ENCODE measurements at regions not wholly inside any gene's neighbourhood (a gene's known extent, or its start where the extent isn't known, plus 50 kb on each side); places are given as distances from the start of the nearest gene placed in this dataset.

DNA sequence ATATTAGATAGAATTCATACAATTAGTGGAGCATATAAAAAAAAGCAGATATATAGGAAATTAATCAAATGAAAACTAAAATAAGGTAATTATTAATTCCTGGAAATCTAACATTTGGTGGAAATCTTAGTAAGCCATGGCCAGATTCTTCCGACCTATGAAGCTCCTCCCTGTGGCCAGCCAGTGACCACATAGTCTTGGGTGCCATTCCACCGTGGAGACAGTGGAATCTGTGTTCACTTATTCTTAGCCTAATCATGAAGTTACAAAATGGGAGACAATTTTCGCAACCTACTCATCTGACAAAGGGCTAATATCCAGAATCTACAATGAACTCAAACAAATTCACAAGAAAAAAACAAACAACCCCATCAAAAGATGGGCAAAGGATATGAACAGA, 241.9 kb upstream of the FLRT2 start:
- no peak for FAIRE-seq

GRCh38 chr14:85291731-85292130, 238.2 kb upstream of the FLRT2 start:
- no peak for FAIRE-seq

- no peak for FAIRE-seq
These were observed 236.2 kb upstream of the FLRT2 start for GRCh38 chr14:85293612-85294234.

DNA sequence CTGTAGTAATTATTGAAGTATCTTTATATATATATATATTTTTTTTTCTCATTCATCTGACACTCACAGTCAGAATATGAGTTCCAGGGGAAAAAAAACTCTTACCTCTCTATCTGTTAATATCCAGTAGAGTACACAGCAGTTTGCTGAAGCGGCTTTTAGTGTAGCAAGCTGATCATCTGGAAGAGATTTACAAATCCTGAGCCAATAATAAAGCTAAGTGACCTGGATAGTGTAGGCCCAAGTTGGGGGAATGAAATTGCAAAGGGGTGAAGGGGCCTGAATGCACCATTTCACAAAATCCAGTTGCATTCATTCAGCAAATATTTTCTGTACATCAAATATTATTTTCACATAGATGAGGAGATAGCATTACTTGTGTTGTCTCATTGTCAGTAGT, 234.6 kb upstream of the FLRT2 start:
- FAIRE-seq, result no peak

DNA sequence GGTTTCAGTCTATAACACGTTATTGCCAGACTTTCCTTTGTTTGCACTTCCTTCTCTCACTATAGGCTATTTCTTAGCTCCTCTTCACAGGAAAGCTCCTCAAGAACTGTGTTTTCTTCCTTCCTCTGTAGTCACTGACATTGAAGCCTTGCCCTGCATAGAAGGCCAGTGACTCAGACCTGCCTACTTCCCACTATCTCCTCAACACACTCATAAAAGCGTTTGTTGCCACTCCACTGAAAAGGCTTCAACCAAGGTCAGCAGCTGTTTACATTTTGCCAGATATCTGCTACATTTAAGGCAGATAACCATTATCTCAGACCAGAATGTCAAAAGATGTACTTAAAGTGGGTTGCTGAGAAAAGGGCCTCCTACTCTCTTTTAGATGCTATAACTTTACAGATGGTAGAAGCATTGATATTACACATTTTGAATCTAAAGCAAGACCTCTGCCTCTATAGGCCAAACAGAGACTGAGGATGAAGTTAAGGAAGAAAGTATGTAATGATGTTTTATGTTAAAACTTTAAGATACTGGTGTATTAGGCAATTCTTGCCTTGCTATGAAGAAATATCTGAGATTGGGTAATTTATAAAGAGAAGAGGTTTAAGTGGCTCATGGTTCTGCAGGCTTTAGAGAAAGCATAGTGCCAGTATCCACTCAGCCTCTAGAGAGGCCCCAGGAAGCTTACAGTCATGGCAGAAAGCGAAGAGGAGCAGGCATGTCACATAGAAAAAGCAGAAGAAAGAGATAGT, 233.3 kb upstream of the FLRT2 start:
- no peak for FAIRE-seq

DNA sequence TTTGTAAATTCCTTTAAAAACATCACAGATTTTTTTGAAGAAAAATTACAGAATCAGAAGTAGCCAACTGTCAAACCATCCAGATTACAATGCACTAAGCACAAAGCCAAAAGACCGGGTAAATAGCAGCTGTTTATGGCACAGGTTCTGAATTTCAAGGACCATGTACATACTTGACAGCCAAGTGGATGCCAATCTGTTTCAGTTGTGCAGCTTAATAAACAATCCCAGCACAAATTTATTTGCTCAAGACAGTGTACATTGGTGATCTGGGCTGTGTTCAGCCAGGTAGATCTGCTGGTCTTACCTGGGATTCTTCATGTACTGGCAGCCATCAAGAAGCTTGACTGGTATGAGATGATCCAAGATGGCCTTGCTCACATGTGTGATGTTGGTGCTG, 229.8 kb upstream of the FLRT2 start:
- FAIRE-seq, result no peak

DNA sequence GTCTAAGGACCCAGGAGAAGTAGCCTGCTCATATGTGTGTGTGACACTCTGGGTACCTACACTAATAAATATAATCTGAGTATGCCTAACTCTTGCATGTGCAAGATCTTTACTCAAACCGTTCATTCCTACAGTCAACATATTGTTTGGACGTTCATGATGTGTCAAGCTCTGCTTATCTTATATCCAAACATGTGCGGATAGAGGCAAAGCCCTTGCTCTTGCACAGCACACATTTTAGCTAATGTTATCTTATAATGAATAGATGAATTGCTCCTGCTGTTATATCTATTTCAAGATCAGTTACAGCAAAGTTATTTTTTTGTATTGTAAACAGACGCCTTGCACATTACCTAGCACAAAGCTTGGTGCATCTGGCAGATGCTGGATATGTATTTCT, 228.4 kb upstream of the FLRT2 start:
- FAIRE-seq, result no peak

DNA sequence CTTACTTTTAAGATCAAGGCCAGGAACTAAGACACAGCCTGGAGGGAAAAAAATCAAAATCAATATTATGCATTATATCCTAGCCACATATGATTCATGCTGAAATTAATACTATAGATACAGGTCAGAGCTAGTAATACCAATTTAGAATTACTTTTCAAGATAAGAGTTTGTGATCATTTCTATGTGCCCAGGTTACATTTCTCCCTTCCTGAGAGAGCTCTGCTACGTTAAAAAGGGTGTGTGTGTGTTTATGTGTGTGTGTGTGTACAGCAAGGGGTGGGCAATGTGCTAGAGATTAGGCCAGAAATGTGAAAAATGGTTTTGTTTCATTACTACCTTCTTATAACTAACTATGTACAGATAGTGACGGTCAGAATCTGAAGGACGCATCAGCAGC, 223.9 kb upstream of the FLRT2 start:
- no peak for FAIRE-seq

- no peak for FAIRE-seq
These were observed 221.2 kb upstream of the FLRT2 start for GRCh38 chr14:85308531-85309300.

GRCh38 chr14:85310491-85311272, 219.3 kb upstream of the FLRT2 start:
- no peak for FAIRE-seq

DNA sequence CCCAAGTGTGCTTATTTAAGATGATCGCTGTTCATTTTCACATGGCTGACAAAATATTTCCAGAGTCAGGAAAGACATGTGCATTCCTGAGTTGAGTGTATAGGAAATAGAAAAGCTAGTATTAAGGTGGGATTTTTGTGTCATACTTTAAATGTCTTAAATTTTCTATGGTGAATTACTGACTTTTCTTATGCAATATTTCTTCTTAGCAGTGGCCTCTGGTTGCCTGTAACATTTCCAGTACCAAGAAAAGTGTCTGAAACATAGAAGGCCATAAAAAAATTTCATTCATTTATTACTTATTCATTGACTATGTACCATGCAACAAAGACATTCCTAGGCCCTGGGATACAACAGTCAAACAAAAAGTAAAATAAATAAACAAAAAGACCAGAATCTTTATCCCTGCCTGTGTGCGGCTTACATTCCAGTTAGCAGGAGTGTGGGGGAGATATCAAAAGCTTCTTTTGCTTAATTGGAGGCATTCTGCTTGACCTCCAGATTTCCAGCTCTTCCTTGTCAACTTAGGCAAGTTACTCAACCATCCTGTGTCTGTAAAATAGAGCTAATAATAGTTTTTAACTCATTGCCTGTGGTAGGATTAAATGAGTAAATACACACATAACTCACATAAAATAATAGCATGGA, 216.3 kb upstream of the FLRT2 start:
- no peak for FAIRE-seq

- no peak for FAIRE-seq
These were observed 214.7 kb upstream of the FLRT2 start for GRCh38 chr14:85315290-85315689.

DNA sequence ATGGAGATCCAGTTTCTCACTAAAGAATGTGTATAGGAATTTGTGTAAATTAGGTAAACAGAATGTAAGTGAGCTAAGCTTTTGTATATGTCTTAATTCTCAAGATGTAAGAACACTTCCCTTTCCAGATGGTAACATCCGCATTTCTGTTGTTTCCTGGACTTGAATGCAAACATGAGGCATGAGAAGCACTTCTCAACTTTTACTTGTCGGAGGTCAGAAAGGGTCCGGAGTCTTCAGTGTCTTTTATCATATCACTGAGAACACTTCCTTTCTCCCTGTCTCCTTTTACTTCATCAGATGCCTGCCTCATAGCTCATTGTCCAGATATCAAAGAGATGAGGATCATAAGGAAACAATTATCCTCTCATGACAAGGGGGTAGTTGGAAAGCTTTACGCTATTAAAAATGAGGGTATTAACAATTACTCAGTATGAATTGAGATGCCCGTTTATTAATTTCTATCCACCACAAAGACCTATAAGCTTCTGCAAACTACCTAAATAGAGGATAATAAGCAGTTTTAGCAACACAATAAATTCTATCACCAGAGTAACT, 214.1 kb upstream of the FLRT2 start:
- FAIRE-seq, result no peak

DNA sequence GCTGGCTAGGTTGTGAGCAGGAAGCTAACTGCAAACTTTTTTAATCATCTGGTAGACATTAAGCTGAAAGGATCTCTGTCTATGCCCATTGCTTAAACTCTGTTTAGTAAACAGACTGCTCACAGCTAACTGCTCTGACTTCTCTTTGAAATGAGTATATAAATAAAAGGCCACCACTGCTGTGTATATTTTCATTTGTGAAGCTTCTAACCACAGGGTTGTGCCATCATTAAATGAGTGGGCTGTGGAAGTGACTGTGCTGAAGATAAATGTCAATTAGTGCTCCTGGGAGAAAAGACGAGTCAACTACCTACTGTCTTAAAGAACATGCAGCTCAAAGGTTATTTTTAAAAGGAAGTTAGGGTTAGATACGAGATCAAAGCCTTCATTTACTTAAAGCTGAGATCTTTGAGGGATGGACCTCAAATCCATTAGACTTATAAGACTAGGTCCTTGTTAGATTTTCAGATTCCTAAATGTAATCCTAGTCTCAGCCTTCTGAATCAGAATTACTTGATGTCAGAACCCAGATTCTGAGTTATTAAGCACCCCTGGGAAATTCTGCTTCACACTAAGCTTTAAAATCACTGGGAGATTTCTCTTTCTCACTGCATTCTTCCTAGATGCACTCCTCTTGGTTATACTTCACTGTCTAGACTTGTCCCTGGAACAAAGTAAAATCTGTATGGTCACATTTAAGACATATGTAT, 213.1 kb upstream of the FLRT2 start:
- FAIRE-seq, result no peak

GRCh38 chr14:85317491-85318021, 212.4 kb upstream of the FLRT2 start:
- no peak for FAIRE-seq

DNA sequence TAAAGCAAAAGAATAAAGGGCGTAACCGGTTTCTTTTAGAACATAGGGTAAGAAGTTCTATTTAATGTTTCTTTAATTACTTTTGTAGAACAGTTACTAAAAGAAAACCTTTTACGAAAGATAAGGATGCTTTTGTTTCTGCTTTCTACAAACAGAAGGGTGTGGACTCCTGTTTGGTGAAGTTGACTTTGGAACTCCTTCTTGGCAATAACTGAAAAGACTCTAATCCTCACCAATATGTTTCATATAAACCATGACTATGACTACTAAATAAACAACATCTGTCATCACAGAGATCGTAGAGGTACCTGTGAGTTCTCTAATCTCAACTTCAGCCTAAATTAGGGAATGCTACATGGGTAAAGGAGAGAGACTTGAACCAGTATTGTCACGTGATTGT, 210.8 kb upstream of the FLRT2 start:
- FAIRE-seq, result no peak

DNA sequence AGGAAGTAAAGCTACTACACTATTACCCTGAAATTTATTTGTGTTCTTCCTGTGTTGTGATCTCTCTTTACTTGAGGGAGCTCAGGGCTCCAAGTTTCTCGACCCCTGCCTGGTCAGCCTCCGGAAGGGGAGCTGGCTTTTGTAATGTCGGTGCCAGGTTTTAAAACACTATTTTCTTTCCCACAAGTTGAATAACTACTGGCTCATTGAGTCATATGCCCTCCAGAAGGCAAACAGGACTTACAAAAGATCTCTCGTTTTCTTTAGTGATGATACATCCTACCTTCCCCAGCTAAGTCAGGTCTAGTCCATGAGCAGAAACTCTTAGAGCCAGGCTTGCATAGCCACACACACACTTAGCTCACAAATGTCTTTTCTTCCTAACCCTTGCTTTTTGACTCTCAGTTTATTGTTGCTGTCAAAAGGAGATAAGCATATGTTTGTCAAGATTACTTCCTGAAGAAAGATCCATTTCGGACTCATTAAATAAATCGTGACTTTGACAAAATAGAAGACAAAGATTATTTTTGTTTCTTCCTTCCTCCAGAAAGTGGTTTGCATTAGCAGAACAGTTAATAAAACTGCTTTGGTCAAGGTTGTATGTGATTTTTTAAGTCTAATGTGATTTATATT, 209.8 kb upstream of the FLRT2 start:
- FAIRE-seq, result no peak

GRCh38 chr14:85325134-85326017, 204.6 kb upstream of the FLRT2 start:
- no peak for FAIRE-seq

DNA sequence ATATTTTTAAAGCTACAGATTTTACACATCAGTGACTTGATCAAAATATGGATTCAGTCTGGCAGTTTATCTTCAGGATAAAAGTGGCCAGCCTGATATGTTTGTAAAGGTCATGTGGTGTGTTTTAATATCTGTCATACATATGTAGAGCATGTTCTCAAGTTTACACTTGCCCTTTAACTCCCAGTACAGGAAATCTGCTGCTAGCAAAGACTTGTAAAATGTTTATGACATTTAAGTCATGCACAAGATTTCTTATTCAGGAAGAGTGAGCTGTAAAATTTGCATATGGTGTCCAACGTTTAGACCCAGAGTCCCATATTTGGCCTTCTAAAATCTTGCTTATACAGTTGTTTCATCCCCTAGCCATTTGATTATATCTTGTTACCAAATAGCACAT, 197.5 kb upstream of the FLRT2 start:
- no peak for FAIRE-seq

DNA sequence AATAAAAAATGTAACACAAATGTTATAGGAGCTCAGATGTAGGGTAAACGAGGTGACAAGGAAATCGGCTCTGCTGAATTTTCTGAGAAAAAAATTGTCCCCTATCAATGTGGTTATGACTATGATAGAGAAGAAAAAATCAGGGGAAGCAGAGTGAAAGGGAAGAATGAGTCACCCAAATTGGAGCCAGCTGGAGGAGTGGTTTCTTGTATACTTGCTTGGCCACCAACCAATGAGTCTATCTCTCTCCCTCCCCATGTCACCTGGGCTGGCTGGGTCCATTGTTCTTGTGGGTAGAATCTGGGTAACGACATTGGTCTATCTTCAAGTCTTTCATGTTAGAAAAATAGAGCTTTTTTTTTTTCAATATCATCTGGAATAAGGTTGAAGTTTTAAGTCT, 196.6 kb upstream of the FLRT2 start:
- FAIRE-seq, result no peak
